ENCODE measurements at regions not wholly inside any gene's neighbourhood (a gene's known extent, or its start where the extent isn't known, plus 50 kb on each side); places are given as distances from the start of the nearest gene placed in this dataset.

- WGBS, 2 donors (ENCODE audit: low coverage in 1 of 2): 60 to 77% methylated on average over 2 of the region's 2 CpGs
- Histone ChIP-seq H3K36me3 (no peaks in the 10 kb centered on the region), H3K9me3 (no peaks in the 10 kb centered on the region), H3K4me1 (peaks cover 0 to 10% (median 0%) of the 10 kb centered on the region in 3 donors), H3K4me3 (no peak overlapping the region), H3K27me3 (peaks cover 25% of the 10 kb centered on the region), H3K27ac (no peak overlapping the region)
- TF ChIP-seq CTCF (IDR thresholded peaks at IDR 0.05) (no peak), POLR2A (IDR thresholded peaks at IDR 0.05) (no peak), POLR2AphosphoS5 (IDR thresholded peaks at IDR 0.05) (no peak), EP300 (IDR thresholded peaks at IDR 0.05) (no peak)
- no peak for ATAC-seq
These were observed 204.6 kb downstream of the TLE3 start for GRCh38 chr15:69893086-69893485.

GRCh38 chr15:69893863-69894262 is 203.9 kb downstream of the TLE3 start:
- peak; percentile 64 for ATAC-seq
- H3K36me3 ChIP-seq: no peaks in the 10 kb centered on the region

GRCh38 chr15:69895202-69895601 is 202.5 kb downstream of the TLE3 start:
- H3K4me3 ChIP-seq: no peak overlapping the region
- TF ChIP-seq EP300 (IDR thresholded peaks at IDR 0.05): no peak
- TF ChIP-seq CTCF (IDR thresholded peaks at IDR 0.05): no peak
- TF ChIP-seq POLR2A (IDR thresholded peaks at IDR 0.05): no peak
- no peak for TF ChIP-seq POLR2AphosphoS5 (IDR thresholded peaks at IDR 0.05)
- H3K4me1 ChIP-seq: peaks cover 0 to 10% (median 0%) of the 10 kb centered on the region in 3 donors
- no peak for ATAC-seq
- H3K27me3 ChIP-seq: peaks cover 29% of the 10 kb centered on the region
- H3K27ac ChIP-seq: no peak overlapping the region
- 45 to 59% methylated on average over 2 of the region's 2 CpGs for WGBS, 2 donors (ENCODE audit: low coverage in 1 of 2)
- H3K36me3 ChIP-seq: no peaks in the 10 kb centered on the region
- H3K9me3 ChIP-seq: no peaks in the 10 kb centered on the region

More at GRCh38 chr15:69893863-69894262, 203.9 kb downstream of the TLE3 start:
- no peak for TF ChIP-seq POLR2AphosphoS5 (IDR thresholded peaks at IDR 0.05)
- no peak for TF ChIP-seq POLR2A (IDR thresholded peaks at IDR 0.05)
- TF ChIP-seq CTCF (IDR thresholded peaks at IDR 0.05): no peak
- TF ChIP-seq EP300 (IDR thresholded peaks at IDR 0.05): no peak
- H3K9me3 ChIP-seq: no peaks in the 10 kb centered on the region
- peaks cover 25% of the 10 kb centered on the region for H3K27me3 ChIP-seq
- H3K27ac ChIP-seq: no peak overlapping the region
- WGBS, 2 donors (ENCODE audit: low coverage in 1 of 2): 0 to 20% methylated on average over 1 of the region's 2 CpGs
- peaks cover 0 to 10% (median 0%) of the 10 kb centered on the region in 3 donors for H3K4me1 ChIP-seq
- H3K4me3 ChIP-seq: no peak overlapping the region

GRCh38 chr15:69896606-69897005 is 201.1 kb downstream of the TLE3 start:
- Histone ChIP-seq H3K36me3 (no peaks in the 10 kb centered on the region), H3K27me3 (peaks cover 29% of the 10 kb centered on the region), H3K4me1 (peaks cover 0 to 10% (median 0%) of the 10 kb centered on the region in 3 donors), H3K27ac (no peak overlapping the region), H3K4me3 (no peak overlapping the region), H3K9me3 (no peaks in the 10 kb centered on the region)
- TF ChIP-seq POLR2A (IDR thresholded peaks at IDR 0.05): no peak
- TF ChIP-seq EP300 (IDR thresholded peaks at IDR 0.05): no peak
- no peak for TF ChIP-seq POLR2AphosphoS5 (IDR thresholded peaks at IDR 0.05)
- no peak for TF ChIP-seq CTCF (IDR thresholded peaks at IDR 0.05)
- ATAC-seq: no peak

DNA sequence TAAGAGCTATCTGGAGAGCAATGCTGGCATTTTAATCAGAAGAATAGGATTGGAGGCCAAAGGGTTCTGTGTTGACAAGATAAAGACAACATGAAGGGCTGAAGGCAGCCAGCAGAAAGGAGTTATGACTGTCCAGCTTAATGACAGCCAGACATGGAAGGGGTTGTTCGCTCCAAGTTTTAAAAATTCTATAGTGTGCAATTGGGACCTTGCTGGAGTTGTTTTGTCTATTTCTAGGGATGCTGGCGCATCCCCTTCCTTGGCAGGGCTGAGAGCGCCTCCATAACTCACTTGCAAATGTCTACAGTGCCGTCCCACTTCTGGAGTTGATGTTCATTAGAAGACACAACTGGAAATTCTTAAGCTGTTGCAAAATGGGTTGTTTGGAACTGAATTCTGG is 200.7 kb downstream of the TLE3 start:
- 86% methylated on average over 2 of the region's 4 CpGs; no CpG with 5 or more reads in 1 of the 2 donors for WGBS, 2 donors (ENCODE audit: low coverage in 1 of 2)
- ATAC-seq: no peak
- H3K27ac ChIP-seq: no peak overlapping the region

More for the DNA sequence above, 200.7 kb downstream of the TLE3 start:
- Histone ChIP-seq H3K4me1 (peaks cover 0 to 10% (median 0%) of the 10 kb centered on the region in 3 donors), H3K9me3 (no peaks in the 10 kb centered on the region), H3K4me3 (no peak overlapping the region), H3K36me3 (no peaks in the 10 kb centered on the region), H3K27me3 (peaks cover 29% of the 10 kb centered on the region)
- TF ChIP-seq CTCF (IDR thresholded peaks at IDR 0.05) (no peak), POLR2A (IDR thresholded peaks at IDR 0.05) (no peak), EP300 (IDR thresholded peaks at IDR 0.05) (no peak), POLR2AphosphoS5 (IDR thresholded peaks at IDR 0.05) (no peak)

Data from gastroesophageal sphincter (tissue), 4 donors.